GM10248 (cell line): ENCODE measurements at regions not wholly inside any gene's neighbourhood (a gene's known extent, or its start where the extent isn't known, plus 50 kb on each side); places are given as distances from the start of the nearest gene placed in this dataset.
A peak's percentile ranks its signal among the peaks of the same experiment; 100 is the strongest.

Experiments
- CTCF ChIA-PET: fragments of 300-600 bp; sonication (Branson Sonifier 250); formaldehyde crosslinking; extraction: SDS; loops from one replicate; lab custom pipeline; 2021; ENCODE audit warnings: antibody characterized with exemption; lab: Yijun Ruan, JAX
- POLR2A ChIA-PET: fragments of 350-650 bp; sonication (Branson Sonifier 250); formaldehyde crosslinking; extraction: SDS; loops from one replicate; lab custom pipeline; 2020; ENCODE audit warnings: antibody characterized with exemption; lab: Yijun Ruan, JAX
- DNase-seq: peaks from one replicate; pipeline ENCODE4 v3.0.0; 2012; ENCODE audit errors: extremely low spot score
- CTCF ChIP-seq: IDR thresholded peaks from 2 replicates; pipeline ENCODE4 v1.5.1; 2012; ENCODE audit warnings: mild to moderate bottlenecking, low read depth; ENCODE audit errors: extremely low read depth, missing control alignments, control extremely low read depth

- TF ChIP-seq CTCF, result no peak
- POLR2A ChIA-PET, result no interaction called here
- CTCF ChIA-PET, result interaction anchor here (1.2 to 3.2 kb wide), 5 partner anchors 10 to 58 kb away, joined by 3 to 10 read pairs (median 5); no protein-coding TSS in a partner anchor
- DNase-seq, result no peak
Observed at GRCh38 chr6:96466147-96466863, 55.3 kb upstream of the UFL1 start.

GRCh38 chr6:96467814-96468213, 53.8 kb upstream of the UFL1 start:
- no peak for DNase-seq
- ChIA-PET POLR2A (no interaction called here), CTCF (interaction anchor here (1.1 to 3.2 kb wide), 5 partner anchors 9 to 1264 kb away, joined by 3 to 10 read pairs (median 4); no protein-coding TSS in a partner anchor)
- TF ChIP-seq CTCF, result no peak

- ChIA-PET CTCF (interaction anchor here (1.1 to 1.6 kb wide), 4 partner anchors 8 to 1264 kb away, joined by 3 to 6 read pairs (median 4); no protein-coding TSS in a partner anchor), POLR2A (no interaction called here)
- no peak for TF ChIP-seq CTCF
- DNase-seq, result no peak
Observed at GRCh38 chr6:96468281-96468680, 53.3 kb upstream of the UFL1 start.

- ChIA-PET CTCF (interaction anchor here (1.1 to 1.5 kb wide), 2 partner anchors 13 to 1265 kb away, joined by 3 to 4 read pairs; no protein-coding TSS in a partner anchor), POLR2A (no interaction called here)
- no peak for DNase-seq
- peak; percentile 24 for TF ChIP-seq CTCF
Observed at GRCh38 chr6:96468681-96469224, 52.9 kb upstream of the UFL1 start.

GRCh38 chr6:96469312-96469711, 52.3 kb upstream of the UFL1 start:
- ChIA-PET CTCF (interaction anchor here (1.5 kb wide), 1 partner anchor 14 kb away, joined by 4 read pairs; no protein-coding TSS in a partner anchor), POLR2A (no interaction called here)
- no peak for TF ChIP-seq CTCF
- DNase-seq, result no peak

- TF ChIP-seq CTCF, result no peak
- DNase-seq, result no peak
- CTCF ChIA-PET, result no interaction called here
- POLR2A ChIA-PET, result no interaction called here
Observed at GRCh38 chr6:96470296-96470695, 51.3 kb upstream of the UFL1 start.
